Peyer's patch (tissue), 4 donors: ENCODE measurements at regions not wholly inside any gene's neighbourhood (a gene's known extent, or its start where the extent isn't known, plus 50 kb on each side); places are given as distances from the start of the nearest gene placed in this dataset.
A peak's percentile ranks its signal among the peaks of the same experiment; 100 is the strongest.

Experiments
- DNase-seq, 3 donors: peaks; one replicate each; pipeline ENCODE4 v3.0.0-alpha.2; 2017 to 2019
- H3K27ac ChIP-seq, 4 donors: fragments of 200-600 bp; sonication (generic); one replicate each; pipeline ENCODE4 v1.5.1; 2016 to 2019
- H3K27me3 ChIP-seq, 2 donors: fragments of 200-600 bp; sonication (generic); one replicate each; pipeline ENCODE4 v1.5.1; 2019
- H3K36me3 ChIP-seq, 3 donors: fragments of 200-600 bp; sonication (generic); one replicate each; pipeline ENCODE4 v1.5.1; 2016 to 2019
- H3K4me1 ChIP-seq, 4 donors: fragments of 200-600 bp; sonication (generic); one replicate each; pipeline ENCODE4 v1.5.1; 2016 to 2019
- H3K4me3 ChIP-seq, 4 donors: fragments of 200-600 bp; sonication (generic); 1 replicate in 3 of 4; 2 replicates in 1 of 4; pipeline ENCODE4 v1.5.1; 2016 to 2019; ENCODE audit warnings: mild to moderate bottlenecking in 1 of 4
- H3K9me3 ChIP-seq, 4 donors: fragments of 200-600 bp; sonication (generic); one replicate each; pipeline ENCODE4 v1.5.1; 2016 to 2019; ENCODE audit warnings: mild to moderate bottlenecking in 1 of 4
- POLR2A ChIP-seq, 2 donors: fragments of 450-650 bp; IDR thresholded peaks; one replicate each; pipeline ENCODE4 v1.5.1; 2017; ENCODE audit warnings: antibody characterized with exemption in 2 of 2, mild to moderate bottlenecking in 2 of 2, moderate library complexity in 2 of 2
- TF ChIP-seq, protein P1 (sequence below), 6 experiments: fragments of 450-650 bp in 4 of 6; fragments of 200-600 bp in 2 of 6; sonication (generic) in 1 of 6; IDR thresholded peaks; one replicate each; pipeline ENCODE4 v1.5.1; 2017 to 2019; ENCODE audit warnings: antibody characterized with exemption in 6 of 6, mild to moderate bottlenecking in 3 of 6, moderate library complexity in 1 of 6

DNA sequence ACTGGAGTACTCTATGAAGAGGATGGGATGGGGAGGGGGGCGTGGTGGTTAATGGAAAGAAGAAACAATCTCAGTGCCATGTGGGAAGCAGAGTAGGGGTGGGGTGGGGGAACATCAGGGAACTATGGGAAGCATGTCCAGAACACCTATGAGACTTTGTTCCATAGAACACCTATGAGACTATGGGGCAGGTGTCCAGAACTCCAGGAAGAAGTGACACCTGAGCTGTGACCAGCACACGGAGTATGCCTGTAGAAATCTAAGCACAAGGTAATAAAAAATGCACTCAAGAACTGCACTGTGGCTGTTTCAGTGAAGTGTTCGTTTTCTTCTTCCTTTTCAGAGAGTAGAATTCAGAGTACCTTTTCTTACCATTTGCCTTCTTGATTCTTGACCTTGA is 704.8 kb upstream of the TENM3 start:
- Histone ChIP-seq H3K4me1 (peaks cover 0 to 9% (median 0%) of the 10 kb centered on the region in 4 donors), H3K27ac (no peak overlapping the region), H3K36me3 (no peaks in the 10 kb centered on the region), H3K9me3 (no peaks in the 10 kb centered on the region), H3K27me3 (no peaks in the 10 kb centered on the region), H3K4me3 (no peak overlapping the region)
- peak in 1 of 3 donors; percentile 50 for DNase-seq
- TF ChIP-seq, protein P1, sequence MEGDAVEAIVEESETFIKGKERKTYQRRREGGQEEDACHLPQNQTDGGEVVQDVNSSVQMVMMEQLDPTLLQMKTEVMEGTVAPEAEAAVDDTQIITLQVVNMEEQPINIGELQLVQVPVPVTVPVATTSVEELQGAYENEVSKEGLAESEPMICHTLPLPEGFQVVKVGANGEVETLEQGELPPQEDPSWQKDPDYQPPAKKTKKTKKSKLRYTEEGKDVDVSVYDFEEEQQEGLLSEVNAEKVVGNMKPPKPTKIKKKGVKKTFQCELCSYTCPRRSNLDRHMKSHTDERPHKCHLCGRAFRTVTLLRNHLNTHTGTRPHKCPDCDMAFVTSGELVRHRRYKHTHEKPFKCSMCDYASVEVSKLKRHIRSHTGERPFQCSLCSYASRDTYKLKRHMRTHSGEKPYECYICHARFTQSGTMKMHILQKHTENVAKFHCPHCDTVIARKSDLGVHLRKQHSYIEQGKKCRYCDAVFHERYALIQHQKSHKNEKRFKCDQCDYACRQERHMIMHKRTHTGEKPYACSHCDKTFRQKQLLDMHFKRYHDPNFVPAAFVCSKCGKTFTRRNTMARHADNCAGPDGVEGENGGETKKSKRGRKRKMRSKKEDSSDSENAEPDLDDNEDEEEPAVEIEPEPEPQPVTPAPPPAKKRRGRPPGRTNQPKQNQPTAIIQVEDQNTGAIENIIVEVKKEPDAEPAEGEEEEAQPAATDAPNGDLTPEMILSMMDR (IDR thresholded peaks at IDR 0.05) = peak in 1 of 6 experiments; percentile 10
- no peak for TF ChIP-seq POLR2A (IDR thresholded peaks at IDR 0.05)

DNA sequence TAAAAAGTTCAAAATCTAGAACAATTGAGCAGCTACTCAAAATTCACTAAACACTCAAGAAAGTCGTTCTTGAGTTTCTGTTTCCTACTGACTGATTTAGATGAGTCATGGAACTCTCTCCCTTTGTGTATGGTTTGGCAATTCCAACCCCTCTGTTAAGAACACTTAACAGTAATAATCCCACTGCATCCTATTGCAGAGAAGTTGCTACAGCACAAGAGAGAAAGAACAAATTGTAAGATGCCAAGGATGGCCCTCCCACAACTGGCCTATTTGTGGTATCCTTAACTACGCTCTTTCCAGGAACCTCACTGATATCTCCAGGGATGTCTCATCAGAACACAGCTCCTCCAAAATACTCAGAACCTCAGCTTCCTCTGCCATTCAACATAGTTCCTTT is 701.8 kb upstream of the TENM3 start:
- Histone ChIP-seq H3K9me3 (no peaks in the 10 kb centered on the region), H3K36me3 (no peaks in the 10 kb centered on the region), H3K27me3 (no peaks in the 10 kb centered on the region), H3K27ac (no peak overlapping the region), H3K4me1 (peaks cover 0 to 9% (median 0%) of the 10 kb centered on the region in 4 donors), H3K4me3 (no peak overlapping the region)
- DNase-seq = no peak
- TF ChIP-seq, protein P1 (IDR thresholded peaks at IDR 0.05) = no peak
- no peak for TF ChIP-seq POLR2A (IDR thresholded peaks at IDR 0.05)

DNA sequence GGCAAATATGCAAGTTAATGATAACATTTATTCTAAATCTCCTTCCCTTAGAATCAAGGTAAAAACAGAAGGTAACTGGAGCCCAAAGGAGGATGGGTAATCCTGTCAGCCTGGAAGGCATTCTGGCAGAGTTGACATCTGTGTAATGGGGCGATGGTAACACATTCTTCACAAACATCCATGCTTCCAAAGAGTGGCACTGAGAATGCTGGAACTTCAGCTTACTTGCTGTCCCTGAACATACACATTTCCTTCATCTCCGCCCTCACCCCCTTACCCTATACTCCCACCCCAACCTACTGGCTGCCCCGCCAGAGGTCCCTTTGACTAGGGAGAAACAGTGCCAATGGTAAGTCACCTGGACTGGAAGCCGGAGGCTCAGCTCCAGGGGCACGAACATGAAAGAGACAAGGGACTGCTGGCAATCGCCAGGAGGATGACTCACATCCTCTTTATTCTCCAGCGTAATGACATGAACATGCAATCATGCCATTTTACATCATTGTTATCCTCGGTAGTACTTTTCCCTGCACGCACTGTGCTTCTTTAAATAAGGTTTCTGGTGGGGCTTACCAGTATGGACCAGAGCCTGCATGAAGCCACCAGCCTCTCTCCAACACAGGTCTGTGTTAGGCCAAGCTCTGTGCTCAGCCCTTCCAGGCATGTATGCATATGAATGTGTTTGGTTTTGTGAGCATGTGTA is 694.2 kb upstream of the TENM3 start:
- H3K9me3 ChIP-seq = no peaks in the 10 kb centered on the region
- H3K4me3 ChIP-seq = no peak overlapping the region
- H3K36me3 ChIP-seq = no peaks in the 10 kb centered on the region
- no peak for TF ChIP-seq POLR2A (IDR thresholded peaks at IDR 0.05)
- TF ChIP-seq, protein P1 (IDR thresholded peaks at IDR 0.05) = no peak
- DNase-seq = peak in 1 of 3 donors; percentile 67
- H3K27me3 ChIP-seq = no peaks in the 10 kb centered on the region
- no peak overlapping the region for H3K27ac ChIP-seq
- no peaks in the 10 kb centered on the region for H3K4me1 ChIP-seq

DNA sequence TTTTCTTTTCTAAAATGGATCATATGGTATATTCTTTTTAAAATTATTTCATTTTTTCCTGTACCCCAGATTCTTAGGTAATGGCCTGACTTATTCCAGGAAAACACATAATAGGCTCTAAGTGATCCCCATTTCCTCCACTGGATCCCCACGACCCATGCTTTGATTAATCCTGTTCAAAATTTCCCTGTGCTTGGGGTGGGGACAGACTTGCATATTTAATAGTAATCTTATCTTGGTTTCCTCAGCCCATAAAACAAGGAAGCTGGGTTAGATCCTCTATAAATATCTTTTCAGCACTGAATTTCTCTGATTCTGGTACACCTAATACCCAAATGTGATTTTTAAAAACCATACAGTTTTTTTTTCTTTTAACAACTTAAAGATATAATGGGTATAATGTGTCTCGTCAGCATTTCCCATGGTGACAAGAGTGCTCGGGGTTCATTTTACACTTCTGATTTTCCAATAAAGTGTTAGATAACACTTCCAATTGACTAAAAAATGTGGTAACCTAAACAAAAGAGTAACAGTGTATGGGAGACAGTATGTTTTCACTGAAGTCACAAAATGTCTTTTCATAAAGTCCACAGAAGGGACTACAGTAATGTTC is 693.5 kb upstream of the TENM3 start:
- Histone ChIP-seq H3K4me1 (no peaks in the 10 kb centered on the region), H3K36me3 (no peaks in the 10 kb centered on the region), H3K27me3 (no peaks in the 10 kb centered on the region), H3K9me3 (no peaks in the 10 kb centered on the region), H3K4me3 (no peak overlapping the region), H3K27ac (no peak overlapping the region)
- no peak for DNase-seq
- TF ChIP-seq POLR2A (IDR thresholded peaks at IDR 0.05) = no peak
- TF ChIP-seq, protein P1 (IDR thresholded peaks at IDR 0.05) = no peak

DNA sequence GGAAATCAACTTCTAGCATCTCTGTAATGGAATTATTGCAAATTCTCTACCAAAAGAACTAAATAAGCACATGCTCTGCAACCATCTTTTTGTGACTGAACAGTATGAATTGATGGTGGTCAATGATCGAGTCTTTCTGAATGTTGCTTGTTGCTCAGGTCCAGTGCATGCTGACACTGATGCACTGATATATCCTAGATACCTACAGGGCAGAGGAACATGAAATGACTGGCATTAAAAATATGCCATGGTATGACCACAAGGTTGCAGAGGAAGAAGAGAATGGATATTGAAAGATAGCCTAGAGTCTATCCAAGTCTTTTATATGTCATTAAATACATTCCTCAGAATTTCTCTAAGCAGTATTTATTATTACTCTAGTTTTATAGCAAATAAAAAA is 692.8 kb upstream of the TENM3 start:
- no peak for TF ChIP-seq POLR2A (IDR thresholded peaks at IDR 0.05)
- TF ChIP-seq, protein P1 (IDR thresholded peaks at IDR 0.05) = no peak
- H3K4me1 ChIP-seq = no peaks in the 10 kb centered on the region
- H3K36me3 ChIP-seq = no peaks in the 10 kb centered on the region
- no peaks in the 10 kb centered on the region for H3K9me3 ChIP-seq
- no peak for DNase-seq
- H3K4me3 ChIP-seq = no peak overlapping the region
- H3K27ac ChIP-seq = no peak overlapping the region
- H3K27me3 ChIP-seq = no peaks in the 10 kb centered on the region
